HG03442 (cell line): ENCODE measurements at regions not wholly inside any gene's neighbourhood (a gene's known extent, or its start where the extent isn't known, plus 50 kb on each side); places are given as distances from the start of the nearest gene placed in this dataset.

Experiments used
- ATAC-seq: cut with Tn5 transposase; IDR thresholded peaks from one replicate; pipeline ENCODE4 v1.9.1; 2021; ENCODE audit warnings: mild to moderate bottlenecking, moderate library complexity; ENCODE audit not compliant: unreplicated experiment

- no peak for ATAC-seq
Measured at GRCh38 chr20:61014491-61014890, 237.6 kb upstream of the CDH4 start.

- ATAC-seq: no peak
Measured at GRCh38 chr20:61015602-61016001, 236.5 kb upstream of the CDH4 start.

DNA sequence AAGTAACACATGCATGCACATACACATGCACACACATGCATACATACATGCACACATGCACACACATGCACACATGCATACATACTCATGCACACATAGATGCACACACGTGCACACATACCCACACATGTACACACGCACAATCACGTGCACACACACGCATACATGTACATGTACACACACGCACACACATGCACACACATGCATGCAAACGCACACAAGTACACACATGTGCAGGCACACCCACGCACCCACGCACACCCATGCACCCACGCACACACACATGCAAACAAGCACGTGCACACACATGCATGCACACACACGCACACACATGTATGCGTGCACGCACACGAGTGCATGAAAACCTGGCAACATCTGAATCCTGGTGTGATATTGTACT lies 232.7 kb upstream of the CDH4 start:
- ATAC-seq: no peak

DNA sequence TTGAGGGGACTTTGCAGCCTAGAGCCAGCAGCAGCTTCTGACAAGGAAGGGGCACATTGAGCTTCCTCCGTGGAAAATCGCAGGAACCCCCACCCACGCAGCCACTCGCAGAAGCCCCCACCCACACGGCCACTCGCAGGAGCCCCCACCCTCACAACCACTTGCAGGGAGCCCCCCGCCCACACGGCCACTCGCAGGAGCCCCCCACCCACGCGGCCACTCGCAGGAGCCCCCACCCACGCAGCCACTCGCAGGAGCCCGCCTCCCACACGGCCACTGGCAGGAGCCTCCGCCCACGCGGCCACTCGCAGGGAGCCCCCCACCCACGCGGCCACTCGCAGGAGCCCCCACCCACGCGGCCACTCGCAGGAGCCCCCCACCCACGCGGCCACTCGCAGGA lies 228.4 kb upstream of the CDH4 start:
- ATAC-seq: no peak

DNA sequence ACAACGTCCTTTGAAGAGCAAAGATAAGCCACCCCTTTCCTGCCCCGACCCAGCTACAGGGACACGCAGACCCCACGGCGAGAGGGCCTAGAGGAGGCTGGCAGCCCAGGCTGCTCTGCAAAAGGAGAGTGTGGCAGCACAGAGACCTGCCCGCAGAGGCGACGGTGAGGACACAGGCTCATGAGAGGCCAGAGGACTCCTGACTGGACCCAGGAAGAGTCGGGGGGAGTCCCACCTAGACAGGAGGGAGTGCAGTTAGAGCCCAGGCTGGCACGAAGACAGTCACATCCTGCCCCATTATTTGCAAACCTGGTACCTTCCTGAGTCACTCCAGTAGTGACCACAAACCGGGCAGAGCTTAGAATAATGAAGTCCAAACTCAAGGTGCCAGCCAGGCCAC lies 227.7 kb upstream of the CDH4 start:
- no peak for ATAC-seq

- ATAC-seq: no peak
Measured at GRCh38 chr20:61025536-61025935, 226.5 kb upstream of the CDH4 start.

DNA sequence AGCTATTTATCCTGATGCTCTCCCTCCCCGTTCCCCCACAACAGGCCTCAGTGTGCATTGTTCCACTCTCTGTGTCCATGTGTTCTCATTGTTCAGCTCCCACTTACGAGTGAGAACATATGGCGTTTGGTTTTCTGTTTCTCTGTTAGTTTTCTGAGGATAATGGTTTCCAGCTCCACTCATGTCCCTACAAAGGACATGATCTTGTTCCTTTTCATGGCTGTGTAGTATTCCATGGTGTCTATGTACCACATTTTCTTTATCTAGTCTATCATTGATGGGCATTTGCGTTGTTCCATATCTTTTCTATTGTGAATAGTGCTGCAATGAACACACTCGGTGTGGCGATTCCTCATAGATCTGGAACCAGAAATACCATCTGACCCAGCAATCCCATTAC lies 225.9 kb upstream of the CDH4 start:
- no peak for ATAC-seq

DNA sequence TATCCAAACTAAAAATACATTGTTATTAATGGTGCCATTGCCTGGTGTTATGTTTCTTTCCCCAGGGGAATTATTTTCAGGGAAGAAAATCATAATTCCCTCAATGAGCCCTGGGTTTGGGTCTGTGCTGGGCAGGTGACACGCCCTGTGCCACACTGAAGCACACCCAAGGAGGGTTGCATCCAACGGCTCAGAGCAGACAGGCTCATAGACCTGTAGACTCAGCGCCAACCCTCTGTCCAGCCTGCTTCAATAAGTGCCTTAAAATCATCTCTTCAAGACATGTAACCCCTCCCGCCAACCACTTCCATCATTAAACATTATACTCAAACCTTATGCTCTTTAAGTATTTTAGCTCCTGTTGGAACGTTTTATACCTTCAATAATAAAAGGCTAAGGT lies 225.3 kb upstream of the CDH4 start:
- no peak for ATAC-seq

DNA sequence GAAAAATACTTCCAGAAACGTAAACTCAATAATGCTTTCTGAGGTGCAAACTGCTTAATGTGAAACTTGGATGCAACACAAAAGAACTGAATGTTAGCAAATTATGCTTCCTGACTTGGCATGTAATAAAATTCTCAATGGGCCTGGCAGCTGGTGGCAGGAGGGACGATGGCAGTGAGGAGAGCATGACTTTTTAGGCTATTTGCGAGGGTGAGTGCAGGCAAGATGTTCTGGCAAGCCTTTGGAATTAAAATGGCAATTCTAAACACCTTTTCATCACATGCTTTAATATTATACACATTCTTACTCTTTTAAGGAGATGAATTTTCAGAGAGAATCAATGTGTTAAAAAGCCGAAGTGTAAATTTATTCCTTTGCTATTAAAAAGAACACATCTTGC lies 224.8 kb upstream of the CDH4 start:
- no peak for ATAC-seq

- no peak for ATAC-seq
Measured at GRCh38 chr20:61030130-61030529, 221.9 kb upstream of the CDH4 start.

DNA sequence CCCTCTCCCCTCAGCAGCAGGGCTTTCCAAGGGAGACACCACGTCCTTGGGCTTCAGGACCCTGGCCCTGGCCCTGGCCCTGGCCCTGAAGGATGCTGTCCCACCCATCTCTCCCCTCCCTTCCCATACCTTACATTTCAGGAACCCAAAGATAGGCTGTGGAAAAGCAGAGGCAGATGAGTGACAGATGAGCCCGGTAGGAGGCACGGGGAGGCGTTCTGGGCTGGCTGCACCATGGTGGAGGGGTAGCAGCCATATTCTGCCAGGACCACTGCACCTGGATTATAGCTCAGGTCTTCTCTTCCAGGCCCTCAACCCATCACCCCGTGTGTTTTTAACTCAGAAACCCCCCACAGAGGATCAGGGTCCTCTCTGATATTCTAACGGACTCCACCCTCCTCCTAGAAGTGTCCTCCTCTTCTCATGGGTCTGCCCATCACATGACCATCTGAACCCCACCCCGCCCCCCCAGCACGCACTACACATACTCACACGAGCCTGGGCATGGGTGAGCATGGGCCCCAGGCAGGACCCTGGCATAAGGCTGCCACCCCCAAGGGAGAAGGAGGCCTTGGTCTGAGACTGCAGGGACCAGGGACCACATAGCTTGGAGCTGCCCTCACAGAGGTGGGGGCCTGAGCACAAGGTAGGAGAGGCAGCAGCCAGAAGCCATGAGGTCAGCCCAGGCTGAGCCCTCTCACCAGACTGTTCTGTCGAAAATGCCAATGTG lies 220.8 kb upstream of the CDH4 start:
- no peak for ATAC-seq

GRCh38 chr20:61037498-61037897 lies 214.6 kb upstream of the CDH4 start:
- no peak for ATAC-seq

- ATAC-seq: no peak
Measured at GRCh38 chr20:61041481-61041880, 210.6 kb upstream of the CDH4 start.

GRCh38 chr20:61042506-61043385 lies 209.3 kb upstream of the CDH4 start:
- ATAC-seq: no peak

DNA sequence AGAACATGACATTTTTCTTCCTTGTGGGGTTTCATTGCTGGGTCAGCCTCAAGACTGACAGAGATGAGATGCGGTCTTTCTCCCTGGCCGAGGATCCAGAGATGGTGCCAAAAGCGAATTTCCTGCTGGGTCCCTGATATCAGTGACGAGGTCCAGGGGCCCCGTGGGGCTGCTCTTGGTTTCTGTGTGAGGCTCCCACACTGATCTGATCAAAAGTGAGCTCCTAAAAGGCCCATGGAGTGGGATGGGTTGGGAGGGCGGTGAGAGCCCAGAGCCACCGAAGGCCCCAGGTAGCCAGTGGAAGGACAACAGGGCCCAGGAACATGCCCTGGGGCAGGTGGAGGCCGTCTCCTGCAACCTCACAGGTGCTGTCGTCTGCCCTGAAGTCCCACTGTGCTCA lies 208.4 kb upstream of the CDH4 start:
- no peak for ATAC-seq

DNA sequence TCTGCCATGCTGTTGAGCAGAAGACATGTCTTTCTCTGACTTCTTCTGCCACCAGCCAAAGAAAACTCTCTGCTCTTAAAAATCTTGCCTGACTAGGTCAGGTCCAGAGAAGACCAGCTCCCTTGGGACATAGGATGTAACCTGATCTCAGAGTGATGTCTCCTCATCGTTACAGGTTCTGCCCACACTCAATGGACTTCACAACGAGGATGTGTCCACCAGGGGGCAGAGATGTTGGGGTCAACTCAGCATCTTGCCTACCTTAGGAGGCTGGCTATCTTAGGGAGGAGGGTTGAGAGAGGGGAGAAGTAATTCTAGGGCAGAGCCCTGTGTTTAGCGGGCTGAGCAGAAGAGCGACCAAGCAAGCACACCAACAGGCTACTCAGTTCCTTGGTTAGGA lies 207.6 kb upstream of the CDH4 start:
- ATAC-seq: no peak

- ATAC-seq: no peak
Measured at GRCh38 chr20:61045091-61045490, 207.0 kb upstream of the CDH4 start.

- ATAC-seq: no peak
Measured at GRCh38 chr20:61045876-61046585, 206.0 kb upstream of the CDH4 start.

DNA sequence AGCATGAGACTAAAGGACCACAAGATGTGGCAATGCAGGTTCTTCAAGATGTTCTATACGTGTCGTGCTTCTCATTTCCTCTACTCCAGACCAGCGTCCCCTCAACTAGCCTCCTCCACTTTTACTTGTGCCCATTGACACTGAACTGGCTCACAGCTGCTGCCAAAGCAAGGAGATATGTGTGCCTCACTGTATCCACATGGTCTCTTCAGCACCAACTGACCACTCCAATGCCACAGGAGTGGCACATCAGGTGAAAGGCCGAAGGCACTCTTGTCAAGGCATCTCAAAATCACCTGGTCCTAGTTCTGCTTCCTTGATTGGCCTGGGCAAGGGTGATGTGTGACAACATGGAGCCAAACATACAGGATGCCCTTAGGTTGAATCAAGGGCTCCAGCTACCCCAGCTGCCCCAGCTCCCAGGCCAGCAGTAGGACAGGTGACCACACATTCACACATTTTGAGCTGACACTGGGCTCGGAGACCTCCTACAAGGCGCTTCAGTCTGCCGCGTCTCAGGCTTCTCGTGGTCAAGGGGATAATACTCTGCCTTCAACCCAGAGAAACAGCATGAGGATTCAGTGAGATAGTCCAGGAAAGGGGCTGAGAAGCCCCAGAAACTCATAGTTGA lies 205.2 kb upstream of the CDH4 start:
- no peak for ATAC-seq

- ATAC-seq: no peak
Measured at GRCh38 chr20:61047515-61047914, 204.5 kb upstream of the CDH4 start.

DNA sequence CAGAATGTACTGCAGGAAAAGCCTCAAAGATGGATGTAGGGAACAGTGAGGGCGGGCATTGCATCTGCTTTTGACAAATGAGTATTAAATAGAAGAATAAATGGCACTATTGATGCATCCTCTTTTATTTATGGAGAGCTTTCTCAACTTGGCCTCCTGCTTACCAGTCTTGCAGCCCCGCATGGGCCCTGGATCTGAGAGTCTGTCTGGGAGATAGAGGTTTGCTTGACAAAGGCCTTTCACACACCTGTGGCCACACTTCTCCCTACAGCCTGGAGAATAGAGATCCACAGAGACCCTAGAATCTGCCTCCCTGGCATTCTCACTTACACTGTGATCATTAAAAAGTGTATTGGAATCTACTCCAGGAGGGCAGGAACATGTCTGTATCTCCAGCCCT lies 203.8 kb upstream of the CDH4 start:
- ATAC-seq: no peak
